H1 (cell line): ENCODE measurements at regions not wholly inside any gene's neighbourhood (a gene's known extent, or its start where the extent isn't known, plus 50 kb on each side); places are given as distances from the start of the nearest gene placed in this dataset.

Source experiments
- JUN ChIP-seq: IDR thresholded peaks from 2 replicates; pipeline ENCODE4 v1.6.1; 2011; ENCODE audit warnings: low read depth, mild to moderate bottlenecking, improper control_type of control experiment, low read length
- TF ChIP-seq, protein P1 (sequence below): IDR thresholded peaks from 2 replicates; pipeline ENCODE4 v1.6.1; 2012; ENCODE audit warnings: low read length, inconsistent platforms

DNA sequence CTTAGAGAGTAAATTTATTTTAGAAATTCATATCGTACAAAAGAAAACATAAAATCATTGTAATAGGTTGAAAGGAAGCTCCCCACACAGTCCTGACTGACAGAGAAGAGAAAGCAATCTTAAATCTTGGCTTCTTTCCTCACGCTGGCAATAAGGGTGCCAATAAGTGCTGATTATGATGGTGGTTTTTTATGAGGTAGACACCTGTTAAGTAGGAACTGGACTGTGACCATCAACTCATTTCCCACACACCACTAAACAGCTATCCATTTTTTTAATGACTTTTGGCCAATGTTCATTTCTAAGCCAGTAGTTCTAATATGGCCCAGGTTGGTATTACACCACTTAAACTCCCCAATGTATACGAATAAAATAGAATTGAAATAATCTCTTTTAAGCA, 893.5 kb upstream of the NUDT12 start (continued):
- TF ChIP-seq, protein P1, sequence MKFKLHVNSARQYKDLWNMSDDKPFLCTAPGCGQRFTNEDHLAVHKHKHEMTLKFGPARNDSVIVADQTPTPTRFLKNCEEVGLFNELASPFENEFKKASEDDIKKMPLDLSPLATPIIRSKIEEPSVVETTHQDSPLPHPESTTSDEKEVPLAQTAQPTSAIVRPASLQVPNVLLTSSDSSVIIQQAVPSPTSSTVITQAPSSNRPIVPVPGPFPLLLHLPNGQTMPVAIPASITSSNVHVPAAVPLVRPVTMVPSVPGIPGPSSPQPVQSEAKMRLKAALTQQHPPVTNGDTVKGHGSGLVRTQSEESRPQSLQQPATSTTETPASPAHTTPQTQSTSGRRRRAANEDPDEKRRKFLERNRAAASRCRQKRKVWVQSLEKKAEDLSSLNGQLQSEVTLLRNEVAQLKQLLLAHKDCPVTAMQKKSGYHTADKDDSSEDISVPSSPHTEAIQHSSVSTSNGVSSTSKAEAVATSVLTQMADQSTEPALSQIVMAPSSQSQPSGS, result no peak
- no peak for TF ChIP-seq JUN
